GM12878 (cell line): ENCODE measurements at regions not wholly inside any gene's neighbourhood (a gene's known extent, or its start where the extent isn't known, plus 50 kb on each side); places are given as distances from the start of the nearest gene placed in this dataset.
"Not testable (repeated sequence)": the region's sequence is repeated elsewhere in the genome, so short reads cannot be mapped to it uniquely, and the experiment has no call there.

Source experiments
- ATAC-seq: fragments of 200-7000 bp; cut with Tn5 transposase; 3 replicates; pipeline ENCODE4 v1.9.1; 2020; ENCODE audit warnings: mild to moderate bottlenecking, moderate library complexity
- BruUV-seq: library from RNA; stranded (reverse); fragments of 400-500 nt; replicated peaks from 2 replicates; lab custom pipeline; 2021; lab: Mats Ljungman, UMichigan
- CTCF ChIA-PET: fragments of 300-600 bp; sonication (Branson Sonifier 250); formaldehyde crosslinking; extraction: SDS; loops from one replicate; lab custom pipeline; 2021; ENCODE audit warnings: inconsistent platforms; lab: Yijun Ruan, JAX
- POLR2A ChIA-PET: fragments of 350-600 bp; formaldehyde crosslinking; extraction: SDS; loops from one replicate; lab custom pipeline; 2021; ENCODE audit warnings: inconsistent platforms; lab: Charles Lee
- RAD21 ChIA-PET: fragments of 300-600 bp; sonication (Branson Sonifier 250); formaldehyde crosslinking; loops from one replicate; lab custom pipeline; 2023; ENCODE audit warnings: antibody characterized with exemption; ENCODE audit not compliant: unreplicated experiment; lab: Charles Lee
- SMC1A ChIA-PET: fragments of 300-600 bp; sonication (Branson Sonifier 250); formaldehyde crosslinking; loops from one replicate; lab custom pipeline; 2023; ENCODE audit not compliant: unreplicated experiment, uncharacterized antibody; lab: Charles Lee
- DNase-seq: peaks from one replicate; pipeline ENCODE4 v3.0.0-alpha.2; 2011; ENCODE audit warnings: low read depth, low spot score
- FAIRE-seq: peaks from 3 replicates; lab custom pipeline; 2011; peaks lifted over from hg19 to GRCh38; lab: Jason Lieb, UNC
- H2AFZ ChIP-seq: 2 replicates; pipeline ENCODE4 v1.6.0; 2011; ENCODE audit warnings: low read depth, low read length, control low read depth; ENCODE audit not compliant: control insufficient read depth
- H3K27ac ChIP-seq: 2 replicates; pipeline ENCODE4 v1.5.1; 2011; ENCODE audit warnings: control low read depth; ENCODE audit not compliant: control insufficient read depth, insufficient read depth
- H3K27me3 ChIP-seq, 2 experiments: replicated peaks in 1 of 2; 2 replicates each; pipeline versions ENCODE4 v1.6.0 to v1.6.1; 2011; ENCODE audit warnings: low read length in 1 of 2; ENCODE audit not compliant: control insufficient read depth in 2 of 2, insufficient read depth in 2 of 2
- H3K36me3 ChIP-seq, 2 experiments: 2 replicates each; pipeline ENCODE4 v1.5.1; 2011; ENCODE audit warnings: low read length in 1 of 2; ENCODE audit not compliant: control insufficient read depth in 2 of 2, insufficient read depth in 2 of 2
- H3K4me1 ChIP-seq: 2 replicates; pipeline ENCODE4 v1.6.1; 2011; ENCODE audit warnings: mild to moderate bottlenecking, low read length, moderate library complexity, mixed read lengths; ENCODE audit not compliant: control insufficient read depth, insufficient read depth
- H3K4me2 ChIP-seq: 2 replicates; pipeline ENCODE4 v1.6.0; 2011; ENCODE audit warnings: control low read depth; ENCODE audit not compliant: control insufficient read depth, insufficient read depth
- H3K4me3 ChIP-seq: fragments of 200-600 bp; sonication (generic); 2 replicates; pipeline ENCODE4 v1.5.1; 2016
- H3K79me2 ChIP-seq: 2 replicates; pipeline ENCODE4 v1.6.0; 2011; ENCODE audit warnings: low read length; ENCODE audit not compliant: control insufficient read depth, insufficient read depth
- H3K9ac ChIP-seq: 2 replicates; pipeline ENCODE4 v1.8.0; 2011; ENCODE audit warnings: low read length, control low read depth, mixed read lengths; ENCODE audit not compliant: control insufficient read depth, insufficient read depth
- H3K9me3 ChIP-seq: replicated peaks from 3 replicates; pipeline ENCODE4 v1.5.1; 2011; ENCODE audit warnings: mild to moderate bottlenecking, low read length; ENCODE audit not compliant: control insufficient read depth, insufficient read depth
- H4K20me1 ChIP-seq: 2 replicates; pipeline ENCODE4 v1.6.0; 2011; ENCODE audit not compliant: control insufficient read depth, insufficient read depth
- EGR1 ChIP-seq, 2 experiments: IDR thresholded peaks; 1 replicate in 1 of 2; 2 replicates in 1 of 2; pipeline ENCODE4 v1.6.1; 2011 to 2012; ENCODE audit warnings: low read depth in 2 of 2, low read length in 2 of 2, borderline replicate concordance in 1 of 2, mild to moderate bottlenecking in 1 of 2, moderate library complexity in 1 of 2
- MYC ChIP-seq: IDR thresholded peaks from 2 replicates; pipeline ENCODE4 v1.6.1; 2011; ENCODE audit warnings: mild to moderate bottlenecking, low read length, moderate library complexity, inconsistent platforms; ENCODE audit not compliant: insufficient read depth, insufficient replicate concordance, insufficient read length, severe bottlenecking
- NR2C1 ChIP-seq: fragments of 450-650 bp; IDR thresholded peaks from 2 replicates; pipeline ENCODE4 v1.6.1; 2017; ENCODE audit warnings: antibody characterized with exemption, mild to moderate bottlenecking, moderate library complexity
- RBBP5 ChIP-seq: fragments of 200-600 bp; sonication (generic); conservative IDR thresholded peaks from 2 replicates; pipeline ENCODE4 v1.6.1; 2016
- SREBF2 ChIP-seq: IDR thresholded peaks from 2 replicates; pipeline ENCODE4 v1.6.1; 2012; ENCODE audit warnings: mild to moderate bottlenecking, low read length
- WGBS: methylation state at CpG from one replicate; pipeline ENCODE4 v1.1.6; 2016; ENCODE audit warnings: low lambda C conversion rate; ENCODE audit not compliant: insufficient replicate concordance, insufficient coverage; ENCODE audit errors: missing lambda C conversion rate; 5-methylcytosine and 5-hydroxymethylcytosine counted together
- in situ Hi-C: fragments of 300-500 bp; cut with MboI; formaldehyde crosslinking; loops from 9 replicates; pipeline ENCODE4 v1.14.3; 2018; ENCODE audit warnings: mixed read lengths
- intact Hi-C: fragments of 100-400 bp; cut with micrococcal nuclease; formaldehyde crosslinking; loops from one replicate; pipeline ENCODE4 v1.14.2; 2022; ENCODE audit not compliant: unreplicated experiment

- SMC1A ChIA-PET, H3K79me2 ChIP-seq, H3K27me3 ChIP-seq, intact Hi-C loops, FAIRE-seq, BruUV-seq, CTCF ChIA-PET, H3K9ac ChIP-seq, H3K27ac ChIP-seq, H3K9me3 ChIP-seq, POLR2A ChIA-PET, H3K4me2 ChIP-seq, ATAC-seq, H3K4me1 ChIP-seq, H4K20me1 ChIP-seq, H3K36me3 ChIP-seq, H2AFZ ChIP-seq, RAD21 ChIA-PET, DNase-seq, H3K4me3 ChIP-seq, in situ Hi-C loops: not testable (repeated sequence)
- WGBS = 73% methylated on average over 36 of the region's 38 CpGs
These were observed 217.8 kb upstream of the EPHA7 start for GRCh38 chr6:93636987-93637664.

GRCh38 chr6:93624408-93624807 lies 205.0 kb upstream of the EPHA7 start:
- no peaks in the 10 kb centered on the region for H4K20me1 ChIP-seq
- intact Hi-C loops = no loop called here
- FAIRE-seq (no peak), ATAC-seq (no peak), DNase-seq (no peak)
- ChIA-PET POLR2A (no interaction called here), RAD21 (no interaction called here)
- H3K4me1 ChIP-seq = no peaks in the 10 kb centered on the region
- no peaks in the 10 kb centered on the region for H3K9me3 ChIP-seq
- TF ChIP-seq RBBP5 (no peak), EGR1 (IDR thresholded peaks at IDR 0.05; ENCODE audit: borderline replicate concordance in 1 of 2, low read depth in 2 of 2, low read length in 2 of 2) (no peak), MYC (no peak), NR2C1 (no peak), SREBF2 (no peak)
- TF ChIP-seq, all 136 proteins: peak for 0
- Histone ChIP-seq H3K9ac (no peak overlapping the region), H3K36me3 (no peaks in the 10 kb centered on the region), H3K4me2 (no peak overlapping the region), H3K79me2 (no peaks in the 10 kb centered on the region), H3K4me3 (no peak overlapping the region), H3K27me3 (no peaks in the 10 kb centered on the region), H2AFZ (no peak overlapping the region), H3K27ac (no peak overlapping the region)
- 8% methylated on average over 2 of the region's 3 CpGs for WGBS
- no TSS peak for BruUV-seq
- in situ Hi-C loops = no loop called here
- ChIA-PET SMC1A (interaction anchor here (0.5 kb wide), 1 partner anchor 293 kb away, joined by 3 read pairs; no protein-coding TSS in a partner anchor), CTCF (no interaction called here)
